Erythroblast (primary cell): ENCODE measurements at regions not wholly inside any gene's neighbourhood (a gene's known extent, or its start where the extent isn't known, plus 50 kb on each side); places are given as distances from the start of the nearest gene placed in this dataset.

Experiments
- DNase-seq, 2 experiments: peaks; one replicate each; lab custom pipeline; 2025; lab: John Stamatoyannopoulos, UW
- GATA1 ChIP-seq: IDR thresholded peaks from 2 replicates; pipeline ENCODE4 v1.6.1; 2011; ENCODE audit warnings: low read depth, mild to moderate bottlenecking, control low read depth, low read length, moderate library complexity
- POLR2A ChIP-seq: IDR thresholded peaks from 2 replicates; pipeline ENCODE4 v1.6.1; 2011; ENCODE audit warnings: mild to moderate bottlenecking, low read length

- TF ChIP-seq GATA1 (no peak), POLR2A (no peak)
- DNase-seq, result no peak
Measured at GRCh38 chr2:11980809-11981208, 234.4 kb downstream of the LPIN1 start.

- no peak for TF ChIP-seq POLR2A
- no peak for TF ChIP-seq GATA1
Measured at GRCh38 chr2:11983401-11983800, 237.0 kb downstream of the LPIN1 start.

GRCh38 chr2:11983870-11984269 lies 237.4 kb downstream of the LPIN1 start:
- DNase-seq, result no peak
- TF ChIP-seq POLR2A (no peak), GATA1 (no peak)

More at GRCh38 chr2:11983401-11983800, 237.0 kb downstream of the LPIN1 start:
- no peak for DNase-seq

- DNase-seq, result no peak
- TF ChIP-seq GATA1 (no peak), POLR2A (no peak)
Measured at GRCh38 chr2:11984316-11985158, 238.1 kb downstream of the LPIN1 start.

GRCh38 chr2:11985817-11986566 lies 239.6 kb downstream of the LPIN1 start:
- no peak for DNase-seq
- TF ChIP-seq POLR2A, result no peak
- TF ChIP-seq GATA1, result no peak

DNA sequence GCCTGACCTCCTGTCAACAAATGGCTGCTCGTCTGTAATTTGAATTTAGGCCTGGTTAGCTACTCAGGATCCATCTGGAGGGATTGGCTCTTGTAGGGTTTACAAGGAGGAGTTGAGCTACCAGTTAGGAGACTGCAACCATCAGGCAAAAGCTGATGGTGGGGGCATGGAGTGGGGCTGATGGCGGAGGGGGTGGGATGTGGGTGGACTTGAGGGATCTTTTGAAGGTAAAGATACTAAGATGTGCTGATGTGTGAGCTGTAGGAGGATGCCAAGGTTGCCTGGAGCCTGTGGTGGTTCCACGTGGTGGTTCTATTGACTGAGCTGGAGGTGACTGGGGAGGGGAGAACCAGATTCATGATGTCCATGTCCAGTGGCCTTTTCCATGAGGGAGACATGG lies 240.7 kb downstream of the LPIN1 start:
- DNase-seq, result no peak
- no peak for TF ChIP-seq POLR2A
- no peak for TF ChIP-seq GATA1

- no peak for TF ChIP-seq POLR2A
- TF ChIP-seq GATA1, result no peak
- no peak for DNase-seq
Measured at GRCh38 chr2:11988691-11989353, 242.4 kb downstream of the LPIN1 start.

GRCh38 chr2:11989354-11989703 lies 242.9 kb downstream of the LPIN1 start:
- no peak for TF ChIP-seq GATA1
- no peak for TF ChIP-seq POLR2A
- no peak for DNase-seq

- no peak for DNase-seq
- no peak for TF ChIP-seq GATA1
- no peak for TF ChIP-seq POLR2A
Measured at GRCh38 chr2:11990576-11990975, 244.1 kb downstream of the LPIN1 start.

GRCh38 chr2:11993749-11994148 lies 247.3 kb downstream of the LPIN1 start:
- TF ChIP-seq POLR2A (no peak), GATA1 (no peak)
- no peak for DNase-seq

DNA sequence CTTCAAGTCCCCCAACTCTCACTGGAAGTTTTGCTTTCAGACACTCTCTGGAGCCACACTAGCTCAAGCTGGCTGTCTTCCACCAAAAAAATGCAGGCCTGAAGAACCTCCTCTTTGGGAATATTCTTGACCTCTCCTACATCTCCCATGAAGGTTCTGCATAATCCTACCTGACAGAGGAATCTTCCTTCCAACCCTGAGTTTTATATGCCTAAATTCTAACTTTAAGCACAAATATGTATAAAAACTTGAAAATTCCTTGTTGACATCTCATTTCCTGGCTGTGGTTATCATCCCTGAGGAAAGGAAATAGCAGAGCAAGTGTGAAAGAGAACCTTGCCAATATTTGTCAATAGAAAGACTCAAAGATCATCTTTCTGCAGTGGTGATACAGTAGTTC lies 249.0 kb downstream of the LPIN1 start:
- no peak for TF ChIP-seq GATA1
- no peak for TF ChIP-seq POLR2A
- DNase-seq, result no peak

DNA sequence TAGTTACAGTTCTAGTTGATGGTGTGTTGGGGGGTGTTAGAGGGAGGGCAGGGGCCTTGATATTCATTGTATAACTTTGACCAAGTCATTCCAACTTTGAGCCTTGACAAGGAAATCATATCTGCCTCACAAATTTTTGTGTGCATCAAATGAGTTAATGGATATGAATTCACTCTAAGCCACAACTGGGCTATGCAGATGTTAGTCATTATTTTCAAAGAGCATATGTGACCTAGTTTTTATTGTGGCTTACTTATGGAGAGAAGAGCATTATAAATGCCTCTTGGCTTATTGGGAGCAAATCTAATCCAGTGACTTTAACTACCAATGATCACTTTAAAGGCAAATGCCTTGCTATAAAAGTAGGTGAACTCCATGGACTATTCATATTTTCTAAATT lies 250.2 kb downstream of the LPIN1 start:
- no peak for DNase-seq
- TF ChIP-seq GATA1, result no peak
- no peak for TF ChIP-seq POLR2A

DNA sequence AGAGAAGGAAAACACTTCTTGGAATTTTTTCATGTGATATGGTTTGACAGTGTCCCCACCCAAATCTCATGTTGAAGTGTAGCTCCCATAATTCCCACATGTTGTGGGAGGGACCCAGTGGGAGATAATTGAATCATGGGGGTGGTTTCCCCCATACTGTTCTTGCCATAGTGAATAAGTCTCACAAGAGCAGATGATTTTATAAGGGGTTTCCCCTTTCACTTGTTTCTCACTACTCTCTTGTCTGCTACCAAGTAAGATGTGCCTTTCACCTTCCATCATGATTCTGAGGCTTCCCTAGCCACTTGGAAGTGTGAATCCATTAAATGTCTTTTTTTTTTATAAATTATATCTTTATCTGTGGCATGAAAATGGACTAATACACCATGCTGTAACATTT lies 250.7 kb downstream of the LPIN1 start:
- TF ChIP-seq POLR2A, result no peak
- TF ChIP-seq GATA1, result no peak
- DNase-seq, result no peak

DNA sequence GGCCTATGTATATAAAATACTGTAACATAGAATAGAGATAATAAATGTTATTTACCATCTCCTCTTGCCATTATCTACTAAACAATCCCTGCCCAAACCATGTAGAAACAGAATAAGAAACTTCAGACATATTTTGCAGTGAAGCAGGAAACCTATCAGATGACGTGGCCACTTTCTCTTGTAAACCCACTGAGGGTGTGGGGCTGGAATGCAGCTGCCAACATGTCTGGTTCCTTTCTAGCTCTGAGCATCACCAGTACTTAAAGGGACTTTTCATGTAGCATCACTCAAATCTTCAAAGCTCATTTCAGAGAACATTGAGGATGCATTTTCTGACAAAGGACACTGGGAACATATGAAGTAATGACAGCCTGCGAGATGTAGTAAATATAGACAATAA lies 251.8 kb downstream of the LPIN1 start:
- DNase-seq, result no peak
- TF ChIP-seq POLR2A (no peak), GATA1 (no peak)
